ENCODE measurements at regions not wholly inside any gene's neighbourhood (a gene's known extent, or its start where the extent isn't known, plus 50 kb on each side); places are given as distances from the start of the nearest gene placed in this dataset.

- no peak for DNase-seq
These were observed 108.6 kb upstream of the CWC22 start for GRCh38 chr2:180115675-180116074.

- no peak for DNase-seq
These were observed 108.2 kb upstream of the CWC22 start for GRCh38 chr2:180115269-180115668.

GRCh38 chr2:180111901-180112300 lies 104.8 kb upstream of the CWC22 start:
- no peak for DNase-seq

GRCh38 chr2:180110469-180110868 lies 103.4 kb upstream of the CWC22 start:
- DNase-seq, result no peak

- DNase-seq, result no peak
These were observed 94.7 kb upstream of the CWC22 start for GRCh38 chr2:180101846-180102245.

- no peak for DNase-seq
These were observed 92.2 kb upstream of the CWC22 start for GRCh38 chr2:180099308-180099707.

GRCh38 chr2:180085144-180085543 lies 78.0 kb upstream of the CWC22 start:
- DNase-seq, result no peak

GRCh38 chr2:180077295-180077906 lies 70.3 kb upstream of the CWC22 start:
- DNase-seq, result peak; percentile 10

GRCh38 chr2:180075870-180076269 lies 68.8 kb upstream of the CWC22 start:
- DNase-seq, result no peak

GRCh38 chr2:180071797-180072196 lies 64.7 kb upstream of the CWC22 start:
- DNase-seq, result no peak

- DNase-seq, result no peak
These were observed 56.5 kb upstream of the CWC22 start for GRCh38 chr2:180063494-180064092.

GRCh38 chr2:180062178-180062577 lies 55.1 kb upstream of the CWC22 start:
- no peak for DNase-seq

GRCh38 chr2:180061546-180061945 lies 54.4 kb upstream of the CWC22 start:
- no peak for DNase-seq

GRCh38 chr2:180061085-180061484 lies 54.0 kb upstream of the CWC22 start:
- no peak for DNase-seq

GRCh38 chr2:180058993-180059392 lies 51.9 kb upstream of the CWC22 start:
- no peak for DNase-seq

GRCh38 chr2:180057706-180058412 lies 50.8 kb upstream of the CWC22 start:
- DNase-seq, result no peak
